OCI-LY1 (cell line): ENCODE measurements at regions not wholly inside any gene's neighbourhood (a gene's known extent, or its start where the extent isn't known, plus 50 kb on each side); places are given as distances from the start of the nearest gene placed in this dataset.

Experiments
- EZH2 ChIP-seq: fragments of 200-600 bp; sonication (generic), shearing (Covaris generic); IDR thresholded peaks from 2 replicates; pipeline ENCODE4 v1.8.0; 2017; ENCODE audit warnings: borderline replicate concordance, mixed run types, mild to moderate bottlenecking, antibody characterized with exemption, low read length, moderate library complexity, mixed read lengths
- TF ChIP-seq, protein P1 (sequence below): fragments of 200-600 bp; sonication (generic), shearing (Covaris generic); IDR thresholded peaks from 2 replicates; pipeline ENCODE4 v1.5.1; 2017; ENCODE audit warnings: mild to moderate bottlenecking, antibody characterized with exemption, low read length, moderate library complexity, mixed read lengths

DNA sequence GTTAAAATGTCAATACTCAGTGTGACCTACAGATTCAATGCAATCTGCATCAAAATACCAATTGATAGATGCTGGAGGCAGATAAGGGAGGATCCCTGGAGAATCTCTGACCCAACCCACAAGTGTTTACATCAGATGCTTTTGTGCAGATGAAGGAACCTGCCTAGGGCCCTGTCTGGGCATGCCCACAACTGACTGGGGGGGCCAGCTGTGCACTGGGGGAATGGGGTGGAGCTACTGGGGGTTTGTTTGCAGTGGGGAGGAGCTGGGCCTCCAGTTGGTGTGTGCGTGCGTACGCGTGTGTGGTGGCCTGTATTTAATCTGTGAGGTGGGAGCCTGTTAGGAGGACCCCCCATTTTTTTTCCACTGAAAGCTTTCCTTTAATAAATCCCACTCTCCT, 244.9 kb downstream of the TRIM36 start:
- TF ChIP-seq EZH2: no peak
- TF ChIP-seq, protein P1, sequence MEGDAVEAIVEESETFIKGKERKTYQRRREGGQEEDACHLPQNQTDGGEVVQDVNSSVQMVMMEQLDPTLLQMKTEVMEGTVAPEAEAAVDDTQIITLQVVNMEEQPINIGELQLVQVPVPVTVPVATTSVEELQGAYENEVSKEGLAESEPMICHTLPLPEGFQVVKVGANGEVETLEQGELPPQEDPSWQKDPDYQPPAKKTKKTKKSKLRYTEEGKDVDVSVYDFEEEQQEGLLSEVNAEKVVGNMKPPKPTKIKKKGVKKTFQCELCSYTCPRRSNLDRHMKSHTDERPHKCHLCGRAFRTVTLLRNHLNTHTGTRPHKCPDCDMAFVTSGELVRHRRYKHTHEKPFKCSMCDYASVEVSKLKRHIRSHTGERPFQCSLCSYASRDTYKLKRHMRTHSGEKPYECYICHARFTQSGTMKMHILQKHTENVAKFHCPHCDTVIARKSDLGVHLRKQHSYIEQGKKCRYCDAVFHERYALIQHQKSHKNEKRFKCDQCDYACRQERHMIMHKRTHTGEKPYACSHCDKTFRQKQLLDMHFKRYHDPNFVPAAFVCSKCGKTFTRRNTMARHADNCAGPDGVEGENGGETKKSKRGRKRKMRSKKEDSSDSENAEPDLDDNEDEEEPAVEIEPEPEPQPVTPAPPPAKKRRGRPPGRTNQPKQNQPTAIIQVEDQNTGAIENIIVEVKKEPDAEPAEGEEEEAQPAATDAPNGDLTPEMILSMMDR: no peak
